ENCODE measurements at regions not wholly inside any gene's neighbourhood (a gene's known extent, or its start where the extent isn't known, plus 50 kb on each side); places are given as distances from the start of the nearest gene placed in this dataset.

- TF ChIP-seq EZH2 (IDR thresholded peaks at IDR 0.05; ENCODE audit: low read length, missing control alignments): no peak
- TF ChIP-seq CTCF (conservative IDR thresholded peaks at IDR 0.05 in 1 of 2, IDR thresholded peaks at IDR 0.05 in 1 of 2; ENCODE audit: low read depth in 1 of 2, low read length in 2 of 2): no peak
These were observed 236.7 kb downstream of the B3GLCT start for GRCh38 chr13:31436478-31436877.

Data from fibroblast of lung (primary cell).